NCI-H1694 treated with DMSO at 0.1 percent for 48 hours (cell line): ENCODE measurements at regions not wholly inside any gene's neighbourhood (a gene's known extent, or its start where the extent isn't known, plus 50 kb on each side); places are given as distances from the start of the nearest gene placed in this dataset.

Experiments used
- DNase-seq: peaks from one replicate; lab custom pipeline; 2025; lab: John Stamatoyannopoulos, UW

DNA sequence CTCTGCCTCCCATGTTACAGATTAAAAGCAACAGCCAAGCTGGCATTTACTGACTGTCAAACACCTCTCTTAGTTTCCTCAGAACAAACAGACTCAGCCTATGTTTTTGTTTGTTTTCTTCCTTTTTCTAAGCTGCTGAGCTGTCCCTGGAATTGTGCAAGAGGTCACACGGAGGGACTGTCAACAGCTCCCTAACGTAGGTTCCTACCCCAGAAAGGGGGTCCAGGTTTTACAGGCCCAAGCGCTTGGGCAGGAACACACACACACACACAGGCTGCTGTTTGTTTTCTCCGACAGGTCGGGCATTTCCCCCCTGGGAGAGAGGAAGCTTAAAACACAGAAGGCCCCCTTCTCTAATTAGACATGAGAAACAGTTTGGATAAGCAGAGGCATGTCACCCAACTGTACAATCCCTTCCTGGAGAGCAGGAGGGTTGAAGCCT is 739.6 kb upstream of the TBX3 start:
- DNase-seq: no peak

DNA sequence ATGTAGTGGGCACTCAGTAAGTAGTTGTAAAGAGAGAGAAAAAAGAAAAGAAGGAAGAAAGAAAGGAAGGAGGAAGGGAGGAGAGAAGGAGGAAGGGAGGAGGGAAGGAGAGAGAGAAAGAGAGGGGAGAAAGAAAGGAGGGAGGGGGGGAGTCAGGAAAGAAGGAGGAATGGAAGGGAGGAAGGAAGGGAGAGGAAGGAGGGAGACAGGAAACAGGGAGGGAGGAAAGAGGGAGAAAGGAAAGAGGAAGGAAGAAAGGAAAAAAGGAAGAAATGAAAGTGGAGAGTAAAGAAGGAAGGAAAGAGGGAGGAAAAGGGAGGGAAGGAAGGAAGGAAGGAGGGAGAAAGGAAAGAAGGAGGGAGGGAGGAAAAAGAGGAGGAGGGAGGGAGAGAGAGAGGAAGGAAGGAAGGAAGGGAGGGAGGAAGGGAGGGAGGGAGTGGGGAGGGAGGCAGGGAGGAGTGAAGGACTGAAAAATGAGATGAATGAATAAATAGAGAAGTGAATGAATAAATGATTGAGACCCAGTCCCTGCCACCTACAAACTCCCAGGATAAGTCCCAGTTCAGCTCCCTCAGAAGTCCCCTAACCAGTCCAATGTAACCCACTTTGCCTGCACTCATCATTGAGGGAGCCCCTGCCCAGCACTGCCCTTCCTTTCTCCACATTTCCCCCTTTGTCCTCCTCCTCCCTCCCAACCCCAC is 739.0 kb upstream of the TBX3 start:
- no peak for DNase-seq

DNA sequence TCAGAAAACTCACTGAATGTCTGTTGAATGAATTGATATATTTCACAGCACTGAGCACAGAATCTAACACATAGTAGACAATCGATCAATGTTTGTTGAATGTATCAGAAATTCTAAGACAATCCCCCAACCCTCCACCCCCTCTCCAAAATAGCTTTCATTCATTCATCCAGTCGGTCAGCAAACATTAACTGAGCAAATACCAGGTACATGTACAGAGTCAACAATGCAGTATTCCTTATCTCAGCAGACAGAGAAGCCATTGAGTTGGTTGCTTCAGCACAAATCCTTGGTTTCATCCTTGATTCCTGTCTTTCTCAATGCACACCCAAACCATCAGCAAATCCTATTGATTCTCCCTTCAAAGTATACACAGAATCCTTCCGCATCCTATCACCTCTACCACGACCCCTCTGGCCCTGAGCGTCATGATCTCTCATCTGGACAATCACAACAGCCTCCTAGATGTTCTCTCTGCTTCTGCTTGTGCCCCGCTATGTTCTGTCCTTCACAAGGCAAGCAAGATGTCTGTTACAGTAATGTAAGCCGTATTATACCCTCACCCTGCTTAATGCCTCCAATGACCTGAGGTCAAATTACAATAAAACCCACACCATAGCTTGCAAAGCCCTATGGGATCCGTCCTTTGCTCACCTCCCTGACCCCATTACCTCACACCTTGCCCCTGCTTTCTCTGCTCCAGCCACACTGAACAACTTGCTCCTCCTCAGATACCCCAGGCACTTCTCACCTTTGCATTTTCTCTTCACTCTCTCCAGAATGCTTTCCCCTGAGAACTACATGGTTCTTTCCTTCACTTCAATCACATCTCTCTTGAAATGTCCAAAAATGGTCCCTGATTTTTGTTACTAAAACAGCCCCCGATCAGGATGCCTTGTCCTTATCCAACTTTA is 738.1 kb upstream of the TBX3 start:
- DNase-seq: no peak

DNA sequence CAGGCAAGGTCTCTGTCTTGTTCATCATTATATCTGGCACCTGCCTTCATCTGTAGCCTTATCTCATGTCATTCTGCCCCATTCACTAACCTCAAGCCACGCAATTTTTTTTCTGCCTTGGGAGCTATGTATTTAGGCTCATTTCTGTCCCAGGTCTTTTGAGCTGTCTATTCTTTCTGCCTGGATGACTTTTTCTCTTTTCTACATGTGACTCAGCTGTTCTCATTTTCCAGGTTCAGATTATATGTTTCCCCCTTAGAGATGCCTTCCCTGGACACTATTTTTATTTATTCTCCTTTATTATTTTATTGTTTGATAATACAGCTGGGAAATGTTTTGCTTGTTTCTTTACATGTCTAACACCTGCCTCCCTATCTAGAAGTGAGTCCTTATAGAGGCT is 737.4 kb upstream of the TBX3 start:
- no peak for DNase-seq

DNA sequence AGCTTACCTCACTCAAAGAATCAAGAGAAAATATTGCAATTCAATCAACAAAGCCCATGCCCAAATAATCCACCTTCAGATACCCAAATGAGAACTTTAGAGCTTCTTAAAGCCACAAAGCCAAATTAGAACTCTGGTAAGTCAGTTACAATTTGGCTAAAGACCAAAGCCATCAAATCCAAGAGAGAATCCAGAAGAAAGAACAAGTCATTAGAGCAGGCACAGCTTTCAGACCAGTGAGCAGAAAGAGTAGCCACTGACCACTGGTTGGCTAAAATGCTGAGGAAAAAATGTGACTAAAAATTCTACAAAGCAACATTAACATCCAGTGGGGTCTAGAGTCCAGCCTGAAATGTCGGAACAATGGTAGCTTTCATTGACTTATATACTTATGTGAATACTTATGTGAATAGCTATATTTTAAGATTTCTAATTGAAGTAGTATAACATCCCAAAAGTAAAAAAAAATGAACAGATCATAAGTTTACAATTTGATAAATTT is 735.2 kb upstream of the TBX3 start:
- no peak for DNase-seq

DNA sequence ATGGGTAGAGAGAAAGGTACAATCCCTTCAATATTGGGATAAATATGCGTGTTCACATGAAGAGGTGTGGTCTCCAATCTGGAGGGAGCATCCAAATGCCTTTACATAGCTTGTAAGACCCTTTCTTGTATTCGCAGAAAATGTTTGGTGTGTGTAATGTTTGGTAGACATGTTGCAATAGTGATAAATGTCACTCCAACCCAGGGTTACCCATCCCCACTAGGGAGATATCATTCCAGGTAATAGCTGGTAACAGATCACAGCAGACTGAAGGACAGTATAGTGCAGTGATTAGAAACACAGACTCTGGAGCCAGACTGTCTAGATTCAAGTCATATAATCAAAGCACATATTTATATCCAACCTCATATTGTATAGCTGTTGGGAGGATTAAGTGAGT is 733.6 kb upstream of the TBX3 start:
- DNase-seq: no peak

DNA sequence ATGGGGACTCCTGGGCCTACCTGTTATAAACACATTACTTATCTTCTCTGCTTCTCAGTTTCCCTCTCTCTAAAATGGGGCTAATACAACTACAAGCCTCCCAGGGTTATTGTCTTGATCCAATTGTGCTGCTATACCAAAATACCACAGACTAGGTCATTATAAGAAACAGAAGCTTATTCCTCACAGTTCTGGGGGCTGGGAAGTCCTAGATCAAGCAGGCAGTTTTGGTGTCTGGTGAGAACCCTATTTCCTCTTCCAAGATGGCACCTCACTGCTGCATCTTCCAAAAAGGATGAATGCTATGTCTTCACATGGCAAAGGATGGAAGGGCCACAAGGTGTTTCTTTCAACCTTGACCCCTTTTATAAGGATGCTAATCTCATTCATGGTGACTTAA is 732.9 kb upstream of the TBX3 start:
- no peak for DNase-seq

DNA sequence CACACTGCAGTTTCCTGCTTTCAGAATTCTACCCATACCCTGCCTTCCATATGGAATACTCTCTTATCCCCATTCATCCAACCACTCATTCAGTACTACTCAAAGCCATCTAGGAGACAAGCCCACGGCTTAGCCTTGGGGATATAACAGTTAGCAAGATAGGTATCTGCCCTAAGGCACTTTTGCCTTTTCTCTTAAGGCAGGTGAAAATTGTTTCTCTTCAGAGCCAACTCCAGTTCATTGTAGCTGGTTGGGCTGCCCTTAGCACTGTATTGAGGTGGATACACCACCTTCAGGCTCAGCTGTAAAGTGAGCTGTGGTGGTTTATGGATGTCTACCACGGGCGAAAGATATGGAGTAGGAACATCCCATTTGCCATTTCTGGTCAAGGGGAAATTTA is 729.7 kb upstream of the TBX3 start:
- no peak for DNase-seq

DNA sequence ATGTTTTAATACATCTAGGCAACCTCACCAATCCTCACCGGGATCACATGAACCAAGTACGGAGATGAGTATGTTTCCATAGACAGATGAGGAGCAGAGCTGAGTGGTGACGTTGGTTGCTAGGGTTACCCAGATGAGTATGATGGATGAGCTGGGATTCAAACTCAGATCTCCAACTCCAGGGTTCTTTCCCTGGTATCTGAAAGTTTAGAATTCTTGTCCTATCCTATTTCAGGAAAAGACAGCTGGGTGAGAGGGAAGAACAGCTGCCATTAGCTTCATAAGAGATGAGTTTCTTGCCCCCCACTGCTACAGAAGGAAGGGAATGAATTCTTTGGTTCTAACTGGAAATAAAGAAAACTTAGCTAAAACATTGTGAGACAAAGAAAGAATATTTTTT is 728.9 kb upstream of the TBX3 start:
- DNase-seq: no peak

DNA sequence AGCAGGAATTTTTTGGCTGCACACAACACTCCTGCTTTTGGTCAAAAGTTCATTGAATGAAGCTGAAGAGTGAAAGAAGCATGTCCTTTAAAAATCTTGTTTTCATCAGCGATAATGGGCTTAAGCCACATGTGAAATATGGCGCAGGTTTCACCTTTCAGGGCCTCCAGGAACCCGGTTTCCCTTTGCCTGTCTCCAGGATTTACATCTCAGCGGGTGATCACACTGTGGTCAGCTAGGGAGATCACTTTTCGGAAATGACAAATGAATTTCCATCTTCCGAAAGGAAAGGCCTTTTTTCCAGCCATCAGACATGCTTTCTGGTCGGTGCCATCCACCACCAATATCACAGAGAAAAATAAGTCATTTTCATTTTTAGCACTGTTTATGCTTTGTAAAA is 727.1 kb upstream of the TBX3 start:
- DNase-seq: no peak

DNA sequence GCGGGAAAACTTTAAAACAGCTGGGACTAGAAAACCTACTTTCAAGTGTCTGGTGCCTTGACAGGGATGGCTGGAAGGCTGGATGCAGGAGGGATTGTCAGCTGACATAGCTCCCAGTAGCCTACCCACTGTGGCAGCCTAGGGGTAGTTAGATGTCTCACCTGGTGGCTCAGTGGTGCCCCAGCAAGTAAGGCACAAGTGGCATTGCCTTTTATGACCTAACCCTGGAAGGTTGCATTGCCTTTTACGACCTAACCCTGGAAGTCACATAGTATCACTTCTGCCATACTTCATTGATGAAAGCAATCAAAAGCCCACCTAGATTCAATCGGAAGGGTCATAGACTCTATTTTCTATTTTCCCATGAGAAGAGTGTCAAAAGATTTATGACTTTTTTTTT is 724.7 kb upstream of the TBX3 start:
- no peak for DNase-seq

DNA sequence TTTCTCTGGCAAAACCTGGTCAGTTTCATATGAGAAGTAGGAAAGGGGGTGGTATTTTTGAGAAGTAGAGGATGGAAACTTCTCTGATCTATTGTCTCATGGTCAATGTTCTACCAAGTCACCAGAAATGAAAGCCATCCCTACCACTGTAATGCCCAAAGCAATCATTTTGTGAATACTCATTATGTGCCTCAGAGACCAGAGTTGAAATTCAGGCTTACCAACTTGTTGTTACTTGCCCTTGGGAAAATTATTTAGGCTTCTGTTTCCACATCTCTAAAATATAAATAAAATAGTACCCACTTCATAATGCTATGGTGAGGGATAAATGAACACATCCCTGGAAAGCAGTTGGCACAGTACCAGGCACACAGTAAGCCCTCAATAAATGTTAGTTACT is 723.7 kb upstream of the TBX3 start:
- no peak for DNase-seq

DNA sequence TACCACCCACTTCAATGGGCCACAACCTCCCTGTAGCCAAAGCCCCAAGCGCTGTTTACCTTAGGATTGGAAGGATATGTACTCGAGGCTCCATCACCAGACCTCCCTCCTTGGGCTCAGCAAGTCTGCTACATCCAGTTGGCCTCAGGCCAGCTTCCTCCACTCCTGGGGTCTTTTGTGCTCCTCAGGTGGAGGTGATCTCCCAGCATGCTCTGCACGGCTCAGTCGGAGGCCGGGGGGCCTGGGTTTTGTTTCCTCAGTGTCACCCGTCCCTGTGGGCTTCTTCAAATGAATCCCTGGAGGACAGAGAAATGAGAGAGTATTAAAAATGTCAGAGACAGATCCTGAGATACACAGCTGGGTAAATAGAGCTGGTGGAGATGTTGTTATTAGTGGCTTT is 723.1 kb upstream of the TBX3 start:
- DNase-seq: no peak

DNA sequence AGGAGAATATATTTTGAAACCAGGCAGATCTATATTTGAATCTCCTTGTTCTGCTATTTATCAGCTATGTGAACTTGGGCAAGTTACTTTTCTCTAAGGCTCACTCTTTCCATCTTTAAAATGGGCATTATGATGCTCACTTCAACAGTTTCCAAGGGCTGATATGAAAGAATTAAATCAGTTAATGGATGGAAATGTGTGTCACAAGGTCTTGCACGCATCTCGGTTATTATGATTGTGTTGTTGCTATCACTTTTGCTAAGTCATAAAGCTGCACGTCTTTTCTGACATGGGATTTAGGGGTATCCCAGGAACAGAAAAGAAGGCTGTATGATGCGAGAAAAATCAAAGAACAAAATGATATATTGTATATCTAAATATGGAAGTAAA is 721.5 kb upstream of the TBX3 start:
- DNase-seq: no peak

DNA sequence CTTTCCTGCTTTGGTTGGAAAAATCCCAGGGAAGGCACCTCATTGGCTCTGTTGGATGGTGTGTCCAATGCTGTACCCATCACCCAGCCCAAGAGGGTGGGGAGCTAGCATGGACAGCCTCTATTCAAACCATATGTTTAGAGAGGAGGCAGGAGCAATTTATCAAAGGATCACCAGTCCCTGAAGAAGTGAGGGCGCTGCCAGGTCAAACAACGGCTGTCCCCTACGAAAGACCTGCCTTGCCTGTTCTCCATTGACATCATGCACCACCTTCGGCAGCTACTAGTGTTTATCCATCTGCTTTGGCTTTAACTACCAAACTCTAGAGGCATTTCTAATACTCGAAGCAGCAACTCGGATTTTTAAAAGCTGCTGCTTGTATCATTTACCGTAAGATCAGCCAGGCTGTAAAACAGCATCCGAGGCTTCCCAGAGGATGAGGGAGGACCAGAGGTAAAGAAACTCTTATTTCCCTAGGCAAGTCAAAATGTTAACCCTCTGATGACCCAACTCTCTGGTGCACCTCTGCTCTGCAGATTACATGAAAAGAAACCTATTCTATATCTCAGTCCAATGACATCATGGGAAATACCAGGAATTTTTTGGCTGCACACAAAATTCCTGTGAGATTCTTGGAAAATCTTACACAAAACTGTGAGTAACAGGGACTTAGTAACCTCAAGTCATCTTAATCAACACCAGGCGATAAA is 720.9 kb upstream of the TBX3 start:
- DNase-seq: no peak

DNA sequence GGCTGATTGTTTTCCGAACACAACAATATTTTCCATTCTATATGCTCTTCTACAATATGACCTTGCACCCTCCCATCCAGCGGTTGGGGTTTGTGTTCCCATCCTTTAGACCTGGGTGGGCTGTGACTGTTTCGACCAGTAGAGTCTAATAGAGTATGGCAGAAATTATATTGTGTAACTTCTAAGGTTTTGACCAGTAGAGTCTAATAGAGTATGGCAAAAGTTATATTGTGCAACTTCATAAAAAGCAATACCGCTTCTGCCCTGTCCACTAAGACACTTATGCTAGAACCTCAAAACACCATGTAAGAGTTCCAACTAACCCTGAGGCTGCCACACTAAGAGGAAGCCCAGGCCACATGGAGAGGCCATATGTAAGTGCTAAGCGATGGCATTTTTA is 719.7 kb upstream of the TBX3 start:
- no peak for DNase-seq

DNA sequence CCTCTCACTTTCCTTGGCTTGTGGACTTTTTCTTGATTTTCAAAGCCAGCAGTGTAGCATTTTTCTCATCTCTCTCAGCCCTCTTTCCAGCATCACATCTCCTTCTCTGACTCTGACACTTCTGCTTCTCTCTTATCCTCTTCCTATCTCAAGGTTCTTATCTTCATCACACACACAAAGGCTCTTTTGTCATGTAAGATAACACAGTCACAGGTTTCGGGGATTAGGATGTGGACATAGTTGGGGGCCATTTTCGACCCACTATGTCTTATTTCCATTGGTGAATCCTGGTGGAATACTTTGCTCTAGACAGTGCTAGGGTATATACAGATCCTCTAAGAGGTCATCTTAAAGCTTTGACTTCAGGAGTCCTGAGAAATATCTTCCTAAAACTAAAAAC is 719.3 kb upstream of the TBX3 start:
- no peak for DNase-seq

DNA sequence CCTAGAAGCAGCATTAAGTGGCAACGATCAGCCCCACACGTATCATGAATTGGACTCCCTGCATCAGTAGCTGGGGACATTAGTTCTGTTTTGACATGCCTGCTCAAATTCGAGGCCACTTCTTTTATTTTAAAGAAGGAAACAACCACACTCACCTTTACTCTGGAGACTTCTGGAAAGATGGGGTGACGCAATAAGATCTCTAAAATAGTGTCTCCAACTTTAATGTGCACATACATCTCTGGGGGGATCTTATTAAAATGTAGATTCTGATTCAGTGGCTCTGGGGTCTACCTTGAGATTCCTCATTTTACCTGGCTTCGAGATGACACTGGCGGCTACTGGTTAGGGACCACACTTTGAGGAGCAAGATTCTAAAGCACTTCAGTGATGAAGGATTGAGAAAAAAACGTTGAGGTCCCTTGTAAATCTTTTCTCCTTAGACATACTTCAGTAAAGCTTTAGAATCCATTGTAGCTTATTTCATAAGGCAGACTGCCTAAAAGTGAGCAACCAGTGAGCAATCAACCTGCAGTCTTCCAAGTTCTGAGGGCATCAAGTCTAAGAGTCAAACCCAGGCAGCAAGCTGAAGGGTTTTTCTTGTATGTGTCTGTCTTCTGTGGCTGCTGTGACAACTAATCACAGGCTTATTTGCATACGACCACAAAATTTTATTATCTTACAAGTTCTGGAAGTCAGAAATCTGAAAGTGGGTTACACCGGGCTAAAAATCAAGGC is 718.6 kb upstream of the TBX3 start:
- no peak for DNase-seq

DNA sequence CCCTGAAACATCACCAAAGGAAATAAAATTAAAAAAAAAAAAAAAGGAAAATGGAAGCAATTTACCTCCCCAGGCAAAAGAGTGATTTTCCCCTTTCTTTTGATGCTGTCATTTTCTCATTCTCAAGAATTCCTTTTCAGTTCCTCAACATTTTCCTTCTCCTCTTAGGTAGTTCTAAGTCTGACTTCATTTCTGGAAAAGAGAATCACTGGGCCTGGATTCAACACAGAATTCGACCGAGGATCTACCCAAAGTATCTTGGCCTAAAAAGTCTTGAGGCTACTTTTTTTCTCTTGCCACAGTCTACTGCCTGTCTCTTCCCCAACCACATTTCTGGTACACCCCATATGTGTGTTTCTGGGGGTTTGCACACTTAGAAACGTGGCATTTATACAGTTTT is 717.8 kb upstream of the TBX3 start:
- no peak for DNase-seq

DNA sequence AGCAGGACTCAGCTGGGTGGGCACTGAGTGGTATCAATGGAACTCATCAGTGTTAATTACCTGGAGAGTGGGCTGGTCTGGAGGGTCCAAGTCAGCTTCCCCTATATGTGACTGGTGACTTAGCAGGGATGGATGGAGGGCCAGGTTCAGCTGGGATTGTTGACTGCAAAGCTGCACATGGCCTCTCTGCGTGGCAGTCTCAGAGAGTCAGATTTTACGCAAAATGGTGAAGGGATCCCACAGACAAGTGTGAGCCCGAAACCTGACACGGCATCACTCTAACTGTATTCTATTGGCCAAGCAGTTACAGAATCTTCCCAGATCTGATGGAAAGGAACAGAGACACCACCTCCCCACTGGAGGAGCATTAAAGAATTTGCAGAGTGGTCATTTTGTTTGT is 716.0 kb upstream of the TBX3 start:
- no peak for DNase-seq

DNA sequence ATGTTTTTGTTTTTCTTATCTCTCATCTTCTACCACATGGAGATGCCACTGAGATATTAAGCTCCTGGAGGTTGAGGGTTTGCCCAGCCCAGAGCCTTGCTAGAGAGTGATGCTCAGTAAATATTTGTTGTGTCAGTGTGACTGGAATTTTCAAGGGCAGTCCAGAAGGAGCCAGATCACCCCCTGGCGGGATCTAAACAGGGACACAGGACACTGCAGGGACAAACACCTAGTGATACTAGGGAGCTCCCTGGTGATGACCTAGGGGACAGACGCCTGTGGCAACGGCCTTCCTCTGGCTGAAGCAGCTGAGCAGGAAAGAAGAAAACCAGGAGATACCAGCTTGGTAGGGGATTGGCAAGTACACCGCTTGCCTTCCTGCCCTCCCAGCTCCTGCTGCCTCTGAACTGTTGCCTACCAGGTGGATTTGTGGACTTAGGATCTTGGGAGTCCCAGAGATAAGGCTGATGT is 714.4 kb upstream of the TBX3 start:
- DNase-seq: no peak

DNA sequence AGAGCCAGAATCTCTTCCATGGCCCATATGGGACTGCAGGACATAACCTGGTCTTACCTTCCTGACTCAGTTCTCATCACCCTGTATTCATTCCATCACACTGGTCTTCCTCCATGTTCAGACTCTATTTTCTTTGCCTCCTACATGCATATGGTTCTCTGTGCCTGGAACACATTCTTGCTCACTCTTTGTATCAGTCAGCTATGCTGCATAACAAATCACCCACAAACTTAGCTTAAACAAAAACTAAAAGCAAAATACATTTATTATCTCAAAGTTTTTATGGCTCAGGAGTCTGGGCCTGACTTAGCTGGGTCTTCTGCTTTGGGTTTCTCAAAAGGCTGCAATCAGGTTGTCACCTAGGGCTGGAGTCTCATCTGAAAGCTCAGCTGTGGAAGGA is 712.6 kb upstream of the TBX3 start:
- DNase-seq: no peak
